ENCODE measurements at regions not wholly inside any gene's neighbourhood (a gene's known extent, or its start where the extent isn't known, plus 50 kb on each side); places are given as distances from the start of the nearest gene placed in this dataset.

GRCh38 chr16:85337910-85338637, 225.8 kb upstream of the CIBAR2 start:
- no peak for DNase-seq (ENCODE audit: low read depth in 1 of 2, low spot score in 1 of 2)

GRCh38 chr16:85338638-85338982, 226.3 kb upstream of the CIBAR2 start:
- no peak for DNase-seq (ENCODE audit: low read depth in 1 of 2, low spot score in 1 of 2)

GRCh38 chr16:85338989-85339685, 226.9 kb upstream of the CIBAR2 start:
- no peak for DNase-seq (ENCODE audit: low read depth in 1 of 2, low spot score in 1 of 2)

- DNase-seq (ENCODE audit: low read depth in 1 of 2, low spot score in 1 of 2), result no peak
These were observed 229.9 kb upstream of the CIBAR2 start for GRCh38 chr16:85341972-85342695.

GRCh38 chr16:85344502-85345128, 232.3 kb upstream of the CIBAR2 start:
- no peak for DNase-seq (ENCODE audit: low read depth in 1 of 2, low spot score in 1 of 2)

- no peak for DNase-seq (ENCODE audit: low read depth in 1 of 2, low spot score in 1 of 2)
These were observed 232.9 kb upstream of the CIBAR2 start for GRCh38 chr16:85345129-85345639.

GRCh38 chr16:85346404-85347212, 234.3 kb upstream of the CIBAR2 start:
- DNase-seq (ENCODE audit: low read depth in 1 of 2, low spot score in 1 of 2), result no peak

- DNase-seq (ENCODE audit: low read depth in 1 of 2, low spot score in 1 of 2), result no peak
These were observed 234.9 kb upstream of the CIBAR2 start for GRCh38 chr16:85347213-85347591.

- DNase-seq (ENCODE audit: low read depth in 1 of 2, low spot score in 1 of 2), result no peak
These were observed 236.0 kb upstream of the CIBAR2 start for GRCh38 chr16:85348065-85348840.

- DNase-seq (ENCODE audit: low read depth in 1 of 2, low spot score in 1 of 2), result no peak
These were observed 236.7 kb upstream of the CIBAR2 start for GRCh38 chr16:85348911-85349334.

- DNase-seq (ENCODE audit: low read depth in 1 of 2, low spot score in 1 of 2), result no peak
These were observed 237.3 kb upstream of the CIBAR2 start for GRCh38 chr16:85349365-85350145.

- DNase-seq (ENCODE audit: low read depth in 1 of 2, low spot score in 1 of 2), result no peak
These were observed 238.0 kb upstream of the CIBAR2 start for GRCh38 chr16:85350146-85350728.

GRCh38 chr16:85350973-85351372, 238.7 kb upstream of the CIBAR2 start:
- DNase-seq (ENCODE audit: low read depth in 1 of 2, low spot score in 1 of 2), result no peak

- no peak for DNase-seq (ENCODE audit: low read depth in 1 of 2, low spot score in 1 of 2)
These were observed 240.7 kb upstream of the CIBAR2 start for GRCh38 chr16:85353013-85353412.

GRCh38 chr16:85353839-85354685, 241.8 kb upstream of the CIBAR2 start:
- DNase-seq (ENCODE audit: low read depth in 1 of 2, low spot score in 1 of 2), result no peak

- DNase-seq (ENCODE audit: low read depth in 1 of 2, low spot score in 1 of 2), result no peak
These were observed 242.6 kb upstream of the CIBAR2 start for GRCh38 chr16:85354686-85355514.

- DNase-seq (ENCODE audit: low read depth in 1 of 2, low spot score in 1 of 2), result no peak
These were observed 243.2 kb upstream of the CIBAR2 start for GRCh38 chr16:85355515-85355837.
